ENCODE measurements at regions not wholly inside any gene's neighbourhood (a gene's known extent, or its start where the extent isn't known, plus 50 kb on each side); places are given as distances from the start of the nearest gene placed in this dataset.

DNA sequence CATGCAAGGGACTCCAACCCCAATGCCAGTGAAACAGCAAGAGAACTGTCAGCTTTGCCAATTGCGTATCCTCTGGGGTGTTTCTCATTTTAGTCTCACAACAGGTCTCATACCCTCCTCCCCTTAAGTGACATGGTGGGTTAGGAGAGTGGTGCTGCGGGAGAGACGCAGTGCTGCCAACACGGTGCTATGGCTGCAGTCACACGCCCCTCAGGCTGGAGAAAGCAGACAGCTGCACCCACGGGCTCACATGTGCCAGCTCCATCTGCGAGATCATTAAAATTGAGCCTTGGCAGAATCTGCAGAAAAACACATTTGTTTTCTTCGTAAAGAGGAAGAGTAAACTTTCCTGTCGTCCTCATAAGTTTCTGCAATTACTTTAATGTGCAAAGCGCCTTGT, 114.7 kb downstream of the ANKRD60 start:
- TF ChIP-seq, protein P1, sequence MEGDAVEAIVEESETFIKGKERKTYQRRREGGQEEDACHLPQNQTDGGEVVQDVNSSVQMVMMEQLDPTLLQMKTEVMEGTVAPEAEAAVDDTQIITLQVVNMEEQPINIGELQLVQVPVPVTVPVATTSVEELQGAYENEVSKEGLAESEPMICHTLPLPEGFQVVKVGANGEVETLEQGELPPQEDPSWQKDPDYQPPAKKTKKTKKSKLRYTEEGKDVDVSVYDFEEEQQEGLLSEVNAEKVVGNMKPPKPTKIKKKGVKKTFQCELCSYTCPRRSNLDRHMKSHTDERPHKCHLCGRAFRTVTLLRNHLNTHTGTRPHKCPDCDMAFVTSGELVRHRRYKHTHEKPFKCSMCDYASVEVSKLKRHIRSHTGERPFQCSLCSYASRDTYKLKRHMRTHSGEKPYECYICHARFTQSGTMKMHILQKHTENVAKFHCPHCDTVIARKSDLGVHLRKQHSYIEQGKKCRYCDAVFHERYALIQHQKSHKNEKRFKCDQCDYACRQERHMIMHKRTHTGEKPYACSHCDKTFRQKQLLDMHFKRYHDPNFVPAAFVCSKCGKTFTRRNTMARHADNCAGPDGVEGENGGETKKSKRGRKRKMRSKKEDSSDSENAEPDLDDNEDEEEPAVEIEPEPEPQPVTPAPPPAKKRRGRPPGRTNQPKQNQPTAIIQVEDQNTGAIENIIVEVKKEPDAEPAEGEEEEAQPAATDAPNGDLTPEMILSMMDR (IDR thresholded peaks at IDR 0.05) = no peak
- no peak for TF ChIP-seq POLR2A (IDR thresholded peaks at IDR 0.05)

All from breast epithelium (tissue), 3 donors.